Fibroblast of peridontal ligament (primary cell): ENCODE measurements at regions not wholly inside any gene's neighbourhood (a gene's known extent, or its start where the extent isn't known, plus 50 kb on each side); places are given as distances from the start of the nearest gene placed in this dataset.

ENCODE experiments used
- DNase-seq: peaks from one replicate; pipeline ENCODE4 v3.0.0-alpha.2; 2010; ENCODE audit errors: extremely low read depth

DNA sequence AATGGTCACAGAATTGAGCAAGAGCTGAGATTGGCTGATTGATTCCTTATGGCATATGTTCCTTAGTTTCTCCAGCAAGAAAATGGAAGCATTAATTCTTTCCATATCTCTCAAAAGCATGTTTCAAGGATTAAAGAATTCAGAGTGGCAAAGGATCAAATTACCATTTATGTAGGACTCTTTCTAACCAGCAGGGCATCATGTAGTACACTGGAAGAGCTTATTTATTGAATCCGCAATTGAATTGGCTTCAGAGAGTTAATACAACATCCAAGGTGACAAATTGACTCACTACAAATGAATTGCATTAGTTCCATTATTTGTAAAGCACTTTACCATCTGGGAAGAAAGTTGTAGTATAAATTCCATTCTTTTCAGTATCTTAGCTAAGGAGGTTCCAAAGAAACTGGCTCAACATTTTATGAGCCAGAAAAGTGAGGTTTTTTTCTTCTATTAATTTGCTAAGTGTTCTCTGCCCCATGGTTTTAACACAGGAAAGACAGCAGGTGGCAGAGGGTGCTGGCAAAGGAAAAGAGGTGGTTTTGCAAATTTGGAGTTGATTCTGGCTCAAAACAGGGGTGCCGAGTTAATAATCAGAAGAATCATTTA is 409.9 kb downstream of the MTX2 start:
- no peak for DNase-seq

- DNase-seq = peak; percentile 4
These were observed 411.8 kb downstream of the MTX2 start for GRCh38 chr2:176680916-176681516.

DNA sequence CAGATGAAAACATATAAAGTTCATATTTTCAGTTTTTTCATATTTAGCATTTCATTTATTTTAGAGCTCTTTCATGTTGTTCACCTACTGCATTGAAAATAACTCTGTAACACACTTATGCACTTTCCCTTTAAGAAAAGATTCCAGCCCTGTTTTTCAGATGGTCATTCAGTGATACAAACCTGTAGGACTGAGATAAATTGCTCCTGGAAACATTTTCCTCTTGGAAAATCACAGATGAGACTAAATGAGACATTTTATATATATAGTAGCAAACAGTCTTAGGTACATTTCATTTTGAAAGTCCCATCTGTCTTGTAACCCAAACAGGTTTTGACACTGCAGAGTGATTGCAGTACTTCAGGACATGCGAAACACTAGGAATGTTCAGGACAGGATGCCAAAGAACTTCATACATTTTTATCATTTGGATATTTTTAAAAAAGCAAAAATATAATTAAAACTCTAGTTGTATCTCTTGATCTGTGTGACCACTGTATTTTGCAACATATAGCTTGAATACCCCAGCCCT is 412.4 kb downstream of the MTX2 start:
- no peak for DNase-seq

DNA sequence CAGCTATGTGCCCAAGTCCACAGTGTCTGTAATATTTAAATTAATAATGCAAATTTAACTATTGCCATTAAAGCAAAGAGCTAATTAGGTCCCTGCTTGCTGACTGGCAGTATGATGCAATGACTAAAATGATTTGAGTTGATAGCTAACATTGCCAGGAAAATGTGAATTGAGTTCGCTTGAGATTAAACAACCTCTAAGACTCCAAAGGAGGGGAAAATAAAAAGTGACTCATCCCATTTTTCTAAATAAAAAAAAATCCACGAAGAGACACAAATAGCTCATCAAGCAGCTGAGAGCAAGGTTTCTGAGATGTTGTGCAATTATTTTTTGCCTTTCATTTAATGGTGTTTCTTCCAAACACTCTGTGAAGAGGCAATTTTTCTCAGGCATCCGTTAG is 413.0 kb downstream of the MTX2 start:
- DNase-seq = no peak

DNA sequence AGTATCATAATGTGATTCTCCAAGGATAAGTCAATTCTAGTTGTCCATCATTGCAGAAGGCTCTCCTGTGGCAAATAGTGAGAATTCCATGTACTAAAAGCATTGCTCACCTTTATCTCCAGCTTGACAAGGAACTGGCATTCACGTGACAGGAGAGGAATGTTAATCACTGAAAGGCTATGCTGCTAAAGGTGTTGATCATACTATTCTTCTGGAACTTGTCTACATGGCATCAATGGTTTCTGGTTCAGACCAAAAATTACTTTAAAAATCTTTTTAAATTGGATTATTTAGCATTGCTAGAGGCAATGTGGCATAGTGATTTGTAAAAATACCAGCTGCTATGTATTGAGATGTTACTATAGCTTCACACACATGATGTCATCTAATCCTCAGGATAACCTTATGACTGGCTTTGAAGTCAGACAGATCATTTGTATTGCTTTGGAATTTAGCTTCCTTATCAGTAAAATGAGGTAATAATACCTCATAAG is 414.4 kb downstream of the MTX2 start:
- DNase-seq = no peak

DNA sequence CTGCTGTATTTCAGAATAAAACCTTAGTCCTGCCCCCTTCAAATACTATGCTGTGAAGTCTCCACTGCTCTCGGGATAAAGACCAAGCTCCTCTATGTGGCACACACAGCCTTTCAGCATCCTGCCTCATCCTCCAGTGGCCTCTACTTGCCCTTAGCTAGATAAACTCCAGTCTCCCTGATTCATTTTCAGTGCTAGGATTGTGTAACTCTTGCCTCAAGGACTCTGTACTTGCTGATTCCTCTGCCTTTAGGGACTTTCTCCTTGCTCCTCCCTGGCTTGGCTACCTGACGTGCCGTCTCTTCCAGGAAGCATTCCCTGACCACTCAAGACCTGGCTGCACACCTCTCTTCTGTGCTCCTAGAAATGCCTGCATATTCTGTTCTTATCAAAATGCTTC is 416.7 kb downstream of the MTX2 start:
- no peak for DNase-seq

DNA sequence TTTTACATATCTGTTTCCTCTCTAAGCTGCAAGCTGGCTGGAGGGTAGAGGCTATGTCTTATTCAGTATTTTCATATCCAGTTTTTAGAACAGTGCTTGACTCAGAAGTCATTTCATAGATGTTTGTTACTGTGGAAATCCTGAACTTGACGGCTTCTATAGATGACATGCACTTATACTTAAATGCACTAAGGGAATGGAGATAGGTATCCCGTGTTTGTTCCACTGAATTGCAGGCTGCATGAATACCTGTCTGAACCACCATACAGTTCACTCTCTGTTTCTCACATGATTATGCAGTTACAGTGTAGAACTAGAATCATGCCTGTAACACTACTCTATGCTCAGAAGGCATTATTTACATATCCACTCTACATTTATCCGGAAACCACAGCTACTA is 417.1 kb downstream of the MTX2 start:
- no peak for DNase-seq

GRCh38 chr2:176687342-176687741 is 418.1 kb downstream of the MTX2 start:
- no peak for DNase-seq

DNA sequence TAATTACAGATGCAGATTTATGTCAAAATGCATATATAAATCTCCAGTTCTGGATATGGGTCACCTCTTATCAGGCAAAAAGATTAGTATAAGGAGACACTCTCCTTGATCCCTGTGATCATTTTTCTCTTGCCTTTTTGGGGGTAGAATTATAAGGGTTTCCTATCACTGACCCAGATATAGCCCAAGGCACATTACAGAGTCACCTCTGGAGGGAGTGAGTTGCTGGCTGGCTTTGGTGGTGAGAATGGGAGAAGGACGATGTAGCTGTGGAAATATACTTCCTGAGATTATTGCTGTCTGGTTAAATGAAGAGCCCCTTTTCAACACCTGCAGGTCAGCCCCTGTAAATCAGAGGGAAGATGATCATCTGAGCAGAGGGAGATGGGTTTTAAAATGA is 418.7 kb downstream of the MTX2 start:
- no peak for DNase-seq

DNA sequence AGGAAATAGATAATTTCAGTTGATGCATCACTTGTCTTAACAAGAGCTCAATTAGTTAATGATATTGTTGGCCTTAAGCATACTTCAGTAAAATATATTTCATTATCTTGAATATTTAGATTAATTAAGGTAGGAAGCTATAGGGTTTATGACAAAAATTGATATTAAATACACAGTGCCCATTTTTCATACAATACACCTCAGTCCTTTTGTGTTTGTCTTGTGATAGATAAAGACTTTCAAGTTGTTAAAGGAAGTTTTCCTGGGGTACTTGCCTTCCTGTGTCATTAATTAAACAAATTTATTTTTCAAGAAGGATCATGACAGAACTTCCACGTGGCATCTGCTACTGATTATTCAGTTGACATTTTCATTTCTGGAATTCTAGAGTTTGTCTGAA is 420.5 kb downstream of the MTX2 start:
- DNase-seq = no peak

DNA sequence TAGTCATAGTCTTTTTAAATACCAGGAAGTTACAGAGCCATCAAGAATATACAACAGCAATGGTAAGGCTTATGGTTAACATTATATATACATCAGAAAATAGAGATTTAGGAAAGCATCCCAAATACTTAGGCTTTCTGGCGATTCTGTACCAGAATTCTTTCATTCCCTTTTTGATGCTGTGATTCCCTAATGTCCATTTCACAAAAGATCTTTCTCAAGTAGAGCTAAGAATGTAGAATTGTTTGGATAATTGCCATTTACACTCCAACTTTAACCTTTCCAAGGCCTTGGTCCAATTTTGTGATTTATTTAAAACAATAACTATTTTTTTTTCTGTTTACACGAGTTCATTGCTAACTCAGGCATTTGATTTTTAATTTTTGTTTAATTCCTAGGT is 422.2 kb downstream of the MTX2 start:
- no peak for DNase-seq

GRCh38 chr2:176692533-176692932 is 423.3 kb downstream of the MTX2 start:
- no peak for DNase-seq

DNA sequence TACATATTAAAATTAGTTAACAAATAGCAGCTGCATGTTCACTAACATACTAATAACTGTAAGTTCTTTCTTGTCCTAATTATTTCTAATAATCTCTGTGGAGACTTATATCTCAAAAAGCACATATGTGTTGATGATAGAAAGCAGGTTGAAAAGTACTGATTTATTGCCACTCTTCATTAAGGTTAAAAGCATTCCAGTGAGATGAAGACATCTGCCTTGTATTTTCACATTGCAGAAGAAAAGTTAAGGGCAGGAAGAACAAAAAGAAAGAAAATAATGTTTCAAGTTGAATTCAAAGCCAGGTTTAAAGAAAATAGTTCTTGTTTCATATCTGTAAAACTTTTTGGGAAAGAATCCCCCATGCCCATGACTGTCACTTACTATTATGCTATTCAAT is 429.9 kb downstream of the MTX2 start:
- no peak for DNase-seq

DNA sequence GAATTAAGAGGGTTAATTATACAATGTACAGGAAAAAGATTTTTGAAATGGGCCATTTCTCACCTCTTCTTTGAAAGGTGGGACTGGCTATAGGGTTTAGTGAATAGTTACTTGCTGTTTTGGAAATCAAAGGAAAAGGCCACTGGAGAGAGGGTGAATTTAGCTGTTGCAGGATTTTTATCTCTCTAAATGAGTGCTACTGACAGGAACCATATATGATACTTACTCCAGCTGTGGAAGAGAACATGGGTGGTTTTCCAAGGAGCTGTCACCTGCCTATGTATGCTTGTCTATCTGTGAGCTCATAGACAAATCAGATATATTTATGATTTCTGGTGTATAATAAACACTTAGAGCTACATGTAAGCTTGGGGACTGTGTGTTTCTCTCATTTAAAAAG is 430.4 kb downstream of the MTX2 start:
- no peak for DNase-seq

DNA sequence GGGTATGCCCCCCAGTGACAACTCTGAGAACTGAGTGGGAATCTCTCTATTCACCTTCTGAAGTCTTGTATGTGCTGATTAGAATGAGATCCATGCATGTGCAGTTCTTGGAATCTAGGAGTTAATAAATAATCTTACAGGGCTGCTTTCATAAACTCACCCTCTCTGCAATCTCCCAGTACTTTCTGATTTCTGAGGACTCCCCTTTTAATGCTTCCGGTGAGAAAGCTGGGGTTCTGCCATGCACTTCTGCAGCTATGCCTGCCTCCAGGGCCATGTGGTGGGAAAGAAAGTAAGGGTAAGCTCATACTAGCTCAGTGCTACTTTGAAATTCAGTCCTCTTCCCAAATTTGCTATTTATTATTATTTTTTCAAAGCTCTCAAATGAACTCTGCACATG is 432.9 kb downstream of the MTX2 start:
- no peak for DNase-seq

DNA sequence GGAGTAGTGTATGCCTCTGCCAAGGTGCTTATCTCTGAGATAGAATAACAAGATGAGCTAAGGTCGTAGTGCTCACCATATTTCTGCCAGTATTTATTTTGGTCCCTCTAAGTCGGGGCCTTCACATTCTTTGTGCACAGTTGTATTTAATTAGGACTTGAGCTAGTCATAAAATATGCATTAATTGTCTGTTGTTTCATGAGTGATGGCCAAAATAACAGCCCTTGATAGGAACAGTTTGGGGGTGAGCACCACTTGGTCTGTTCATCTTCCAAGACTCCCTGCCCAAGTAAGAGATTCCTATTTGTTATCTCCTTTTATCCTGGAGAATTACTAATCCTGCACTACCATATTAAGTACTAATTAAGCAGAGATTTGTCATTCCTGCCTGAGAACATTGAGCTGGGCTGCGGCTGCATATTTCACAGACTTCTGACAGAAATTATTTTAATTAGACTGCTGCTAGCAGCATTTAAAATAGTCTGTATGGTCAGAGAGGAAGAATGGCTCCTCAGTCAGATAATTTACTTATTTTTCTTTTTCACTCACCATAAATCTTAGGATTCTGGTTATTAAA is 435.1 kb downstream of the MTX2 start:
- DNase-seq = no peak

- no peak for DNase-seq
These were observed 440.1 kb downstream of the MTX2 start for GRCh38 chr2:176709149-176709951.

- DNase-seq = no peak
These were observed 440.7 kb downstream of the MTX2 start for GRCh38 chr2:176709991-176710390.

- DNase-seq = no peak
These were observed 441.5 kb downstream of the MTX2 start for GRCh38 chr2:176710657-176711186.

GRCh38 chr2:176725873-176726645 is 456.8 kb downstream of the MTX2 start:
- DNase-seq = no peak

DNA sequence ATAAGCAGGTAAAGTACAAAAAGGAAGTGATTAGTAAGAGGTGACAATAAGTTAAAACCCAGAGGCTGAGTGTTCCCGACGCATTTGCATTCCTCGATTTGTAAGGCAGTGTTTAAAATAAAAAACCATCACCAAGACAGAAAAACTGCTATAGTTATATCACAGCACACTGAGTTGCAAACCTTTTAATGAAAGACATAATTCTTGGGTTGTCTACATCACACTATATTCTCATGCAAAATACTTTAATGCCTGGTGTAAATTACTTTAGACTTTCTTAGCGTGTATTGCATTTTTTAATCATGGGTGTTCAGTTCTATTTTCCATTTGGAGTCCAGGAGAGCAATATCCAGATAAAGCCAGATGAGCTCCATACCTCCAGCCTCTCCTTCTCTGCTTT is 458.5 kb downstream of the MTX2 start:
- DNase-seq = no peak
